ENCODE measurements at regions not wholly inside any gene's neighbourhood (a gene's known extent, or its start where the extent isn't known, plus 50 kb on each side); places are given as distances from the start of the nearest gene placed in this dataset.

- TF ChIP-seq REST (IDR thresholded peaks at IDR 0.05; ENCODE audit: low read depth, low read length) (no peak), CTCF (IDR thresholded peaks at IDR 0.05) (no peak), EZH2phosphoT487 (IDR thresholded peaks at IDR 0.05; ENCODE audit: borderline replicate concordance, low read depth) (no peak), SMC3 (IDR thresholded peaks at IDR 0.05; ENCODE audit: low read depth, low read length) (no peak), RAD21 (IDR thresholded peaks at IDR 0.05; ENCODE audit: low read length) (no peak), POLR2AphosphoS5 (IDR thresholded peaks at IDR 0.05; ENCODE audit: low read depth, low read length) (no peak), RFX5 (IDR thresholded peaks at IDR 0.05; ENCODE audit: low read length) (no peak), CHD2 (IDR thresholded peaks at IDR 0.05; ENCODE audit: low read length, partially characterized antibody) (no peak), ZBTB33 (IDR thresholded peaks at IDR 0.05; ENCODE audit: borderline replicate concordance, low read depth) (no peak)
Observed at GRCh38 chr15:39376371-39376909, 204.4 kb upstream of the THBS1 start.

Measured in SK-N-SH (cell line).